ACC112 (cell line): ENCODE measurements at regions not wholly inside any gene's neighbourhood (a gene's known extent, or its start where the extent isn't known, plus 50 kb on each side); places are given as distances from the start of the nearest gene placed in this dataset.

Experiments used
- H2AFZ ChIP-seq: fragments of 200-600 bp; sonication (generic); one replicate; pipeline ENCODE4 v1.6.0; 2017; ENCODE audit warnings: antibody characterized with exemption, low read length; ENCODE audit not compliant: unreplicated experiment
- H3K27ac ChIP-seq: fragments of 200-600 bp; sonication (generic); 2 replicates; pipeline ENCODE4 v1.5.1; 2014; ENCODE audit warnings: low read depth, mild to moderate bottlenecking, antibody characterized with exemption, low read length, moderate library complexity
- H3K27me3 ChIP-seq: fragments of 200-600 bp; sonication (generic); 2 replicates; pipeline ENCODE4 v1.6.1; 2014; ENCODE audit warnings: mild to moderate bottlenecking, antibody characterized with exemption, low read length, moderate library complexity, mixed read lengths; ENCODE audit not compliant: insufficient read depth
- H3K36me3 ChIP-seq: fragments of 200-600 bp; sonication (generic); 2 replicates; pipeline ENCODE4 v1.6.1; 2016; ENCODE audit warnings: mild to moderate bottlenecking, antibody characterized with exemption, low read length, moderate library complexity, mixed read lengths; ENCODE audit not compliant: insufficient read depth
- H3K4me1 ChIP-seq: fragments of 200-600 bp; sonication (generic); one replicate; pipeline ENCODE4 v1.6.1; 2016; ENCODE audit warnings: low read length, mixed read lengths; ENCODE audit not compliant: insufficient read depth, unreplicated experiment, control insufficient read depth
- H3K4me3 ChIP-seq: fragments of 200-600 bp; sonication (generic); 2 replicates; pipeline ENCODE4 v1.5.1; 2014; ENCODE audit warnings: mild to moderate bottlenecking, low read depth, low read length
- H3K79me2 ChIP-seq: fragments of 200-600 bp; sonication (generic); one replicate; pipeline ENCODE4 v1.6.0; 2016; ENCODE audit warnings: low read length; ENCODE audit not compliant: control insufficient read depth, unreplicated experiment, insufficient read depth

DNA sequence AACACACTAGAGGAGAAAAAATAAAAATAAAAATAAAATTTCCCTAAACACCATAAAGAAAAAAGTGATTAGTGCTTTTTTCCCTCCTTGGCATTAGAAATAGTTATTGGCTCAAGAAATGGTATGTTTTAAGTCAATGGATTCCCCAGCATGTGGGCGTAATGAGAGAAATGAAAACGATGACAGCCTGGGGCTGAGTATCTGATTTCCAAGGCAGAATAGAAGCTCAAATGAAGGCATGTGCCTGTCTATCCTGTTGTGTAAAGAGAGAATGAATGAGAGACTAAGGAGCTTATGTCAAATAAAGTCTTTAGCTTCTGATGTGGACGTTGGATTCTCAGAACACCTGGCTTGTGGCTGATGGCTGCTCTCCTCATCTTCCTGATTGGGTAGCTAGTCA lies 1408.4 kb upstream of the TMEM132C start:
- H3K27me3 ChIP-seq = peaks cover 10% of the 10 kb centered on the region; the same call in 1 of the 2 replicates
- H3K4me1 ChIP-seq = no peaks in the 10 kb centered on the region
- no peak overlapping the region for H3K4me3 ChIP-seq
- no peaks in the 10 kb centered on the region for H3K36me3 ChIP-seq
- H3K79me2 ChIP-seq = no peaks in the 10 kb centered on the region
- no peak overlapping the region for H3K27ac ChIP-seq
- no peak overlapping the region for H2AFZ ChIP-seq

DNA sequence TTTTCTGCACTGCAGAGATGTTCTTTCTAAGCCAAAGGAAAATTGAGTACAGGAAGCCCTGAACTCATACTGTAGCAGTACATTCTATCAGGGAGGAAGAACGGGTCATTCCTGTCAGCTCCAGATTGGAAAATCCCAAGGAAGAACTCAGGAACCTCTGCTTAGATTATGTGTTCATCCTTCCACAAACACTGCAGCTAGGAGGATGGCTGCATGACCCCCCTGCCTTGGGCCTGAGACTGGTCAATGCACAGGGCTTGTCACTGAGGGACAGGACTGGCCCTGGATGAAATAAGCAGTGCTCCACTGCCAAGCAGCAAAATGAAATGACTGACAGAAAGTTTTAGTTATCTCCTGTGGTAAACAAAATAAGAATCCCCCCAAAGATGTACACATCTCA lies 1406.8 kb upstream of the TMEM132C start:
- no peak overlapping the region for H3K4me3 ChIP-seq
- H3K27ac ChIP-seq = no peak overlapping the region
- H3K4me1 ChIP-seq = no peaks in the 10 kb centered on the region
- no peaks in the 10 kb centered on the region for H3K36me3 ChIP-seq
- H3K79me2 ChIP-seq = no peaks in the 10 kb centered on the region
- H2AFZ ChIP-seq = no peak overlapping the region
- H3K27me3 ChIP-seq = peaks cover 12% of the 10 kb centered on the region; the same call in 1 of the 2 replicates

DNA sequence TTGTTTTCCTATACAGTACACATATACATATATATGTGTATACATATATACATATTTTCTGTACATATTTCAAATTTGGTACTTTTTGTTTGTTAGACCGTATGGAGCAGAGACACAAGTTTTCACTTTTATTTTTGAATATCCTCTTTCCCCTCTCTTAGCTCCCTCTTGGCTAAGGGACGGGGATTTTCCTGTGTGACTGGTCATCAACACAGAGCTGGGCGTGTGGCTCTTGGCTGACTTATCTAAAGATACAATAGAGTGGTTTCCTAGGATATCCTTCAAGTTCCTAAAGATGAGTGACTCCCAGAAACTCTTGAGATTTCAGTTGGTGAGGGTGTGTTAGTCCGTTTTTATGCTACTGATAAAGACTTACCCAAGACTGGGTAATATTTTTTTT lies 1404.5 kb upstream of the TMEM132C start:
- H3K27me3 ChIP-seq = peaks cover 10% of the 10 kb centered on the region; the same call in 1 of the 2 replicates
- no peak overlapping the region for H3K27ac ChIP-seq
- H3K36me3 ChIP-seq = no peaks in the 10 kb centered on the region
- no peaks in the 10 kb centered on the region for H3K79me2 ChIP-seq
- no peak overlapping the region for H2AFZ ChIP-seq
- no peaks in the 10 kb centered on the region for H3K4me1 ChIP-seq
- H3K4me3 ChIP-seq = no peak overlapping the region

DNA sequence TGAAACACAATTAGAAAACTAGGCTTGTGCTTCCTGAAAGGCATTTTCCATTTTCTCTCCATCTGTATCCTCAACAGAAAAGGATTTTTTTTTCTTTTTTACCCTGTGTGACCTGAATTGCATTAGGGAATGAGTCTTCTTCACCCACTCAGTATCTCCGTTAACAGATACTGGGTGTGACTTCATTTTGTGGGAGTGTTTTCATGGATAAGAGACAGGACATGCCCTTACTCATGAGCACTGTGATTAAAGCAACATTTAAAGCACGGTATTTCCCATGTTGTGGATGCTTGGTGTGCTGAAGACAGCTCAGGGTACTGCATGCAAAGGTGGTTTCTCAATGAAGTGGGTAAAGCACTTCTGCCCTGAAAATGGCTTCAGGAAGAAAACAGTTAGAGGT lies 1397.3 kb upstream of the TMEM132C start:
- no peak overlapping the region for H3K27ac ChIP-seq
- no peak overlapping the region for H3K4me3 ChIP-seq
- no peaks in the 10 kb centered on the region for H3K36me3 ChIP-seq
- H2AFZ ChIP-seq = no peak overlapping the region
- no peaks in the 10 kb centered on the region for H3K79me2 ChIP-seq
- no peaks in the 10 kb centered on the region for H3K4me1 ChIP-seq
- peaks cover 5% of the 10 kb centered on the region; the same call in 1 of the 2 replicates for H3K27me3 ChIP-seq

DNA sequence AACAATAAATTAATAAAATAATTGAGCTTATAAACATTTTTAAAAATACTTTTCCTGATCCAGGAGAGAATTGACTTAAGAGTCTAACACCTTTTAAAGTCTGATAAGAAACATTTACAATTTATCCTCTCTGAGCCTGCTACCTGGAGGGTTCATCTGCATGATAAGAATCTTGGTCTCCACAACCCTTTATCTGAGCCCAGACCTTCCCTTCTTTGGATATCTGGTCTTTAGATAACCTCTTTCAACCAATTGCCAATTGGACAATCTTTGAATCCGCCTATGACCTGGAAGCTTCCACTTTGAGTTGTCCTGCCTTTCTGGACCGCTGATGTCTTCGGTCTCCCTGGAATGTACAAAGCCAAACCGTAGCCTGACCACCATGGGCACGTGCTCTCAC lies 1393.3 kb upstream of the TMEM132C start:
- H3K27ac ChIP-seq = no peak overlapping the region
- H3K4me3 ChIP-seq = no peak overlapping the region
- no peaks in the 10 kb centered on the region for H3K36me3 ChIP-seq
- H2AFZ ChIP-seq = no peak overlapping the region
- H3K4me1 ChIP-seq = no peaks in the 10 kb centered on the region
- H3K27me3 ChIP-seq = no peaks in the 10 kb centered on the region
- H3K79me2 ChIP-seq = no peaks in the 10 kb centered on the region

DNA sequence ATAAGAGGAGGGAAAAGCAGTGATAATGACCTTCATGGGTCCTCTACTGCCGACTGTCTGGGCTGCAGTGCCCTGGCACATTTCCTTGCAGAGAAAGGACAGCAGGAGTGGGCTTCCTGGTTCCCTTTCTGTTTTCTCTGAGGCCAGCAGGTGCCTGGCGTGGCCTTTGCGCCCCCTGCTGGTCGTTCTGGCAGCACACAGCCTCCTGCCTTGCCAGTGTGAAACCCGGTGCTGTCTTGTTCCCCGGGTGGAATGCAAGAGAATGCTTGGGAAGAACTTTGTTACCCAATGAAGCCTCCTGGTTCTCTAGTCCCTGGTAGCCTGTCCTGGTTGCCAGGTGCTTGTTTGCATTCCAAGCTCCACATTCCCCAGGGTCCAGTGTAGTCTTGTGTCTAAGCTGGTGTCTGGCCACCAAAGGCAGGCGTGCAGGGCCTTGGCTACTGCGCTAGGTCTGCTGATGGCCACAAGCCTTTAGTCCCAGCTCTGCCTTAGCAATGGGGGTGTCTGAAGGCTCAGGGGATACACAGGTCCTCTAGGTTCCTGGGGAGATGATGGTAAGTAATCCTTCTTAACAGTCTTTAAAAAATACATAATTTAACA lies 1392.4 kb upstream of the TMEM132C start:
- no peak overlapping the region for H2AFZ ChIP-seq

DNA sequence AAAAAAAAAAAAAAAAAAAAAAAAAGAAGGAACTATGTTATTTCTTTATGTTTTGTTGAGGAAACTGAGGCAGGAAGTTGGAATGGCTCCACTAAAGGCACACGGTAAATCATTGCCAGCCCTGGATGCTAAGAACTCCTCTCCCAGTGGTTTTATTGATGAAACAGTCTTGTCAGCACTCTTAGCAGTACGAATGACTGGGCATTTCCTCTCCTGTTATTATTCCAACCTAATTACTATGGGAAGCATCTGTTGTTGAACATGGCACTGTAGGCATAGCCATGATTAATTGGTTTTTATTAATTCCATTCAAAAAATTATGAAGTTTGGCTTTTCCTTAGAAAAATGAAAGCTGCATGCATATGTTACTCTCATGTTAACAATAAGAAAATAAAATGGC lies 1387.1 kb upstream of the TMEM132C start:
- no peak overlapping the region for H3K27ac ChIP-seq
- no peaks in the 10 kb centered on the region for H3K36me3 ChIP-seq
- H2AFZ ChIP-seq = no peak overlapping the region
- H3K79me2 ChIP-seq = no peaks in the 10 kb centered on the region
- peaks cover 21% of the 10 kb centered on the region for H3K27me3 ChIP-seq
- no peaks in the 10 kb centered on the region for H3K4me1 ChIP-seq
- H3K4me3 ChIP-seq = no peak overlapping the region

More for the DNA sequence above, 1392.4 kb upstream of the TMEM132C start:
- Histone ChIP-seq H3K4me1 (no peaks in the 10 kb centered on the region), H3K4me3 (no peak overlapping the region), H3K36me3 (no peaks in the 10 kb centered on the region), H3K27ac (no peak overlapping the region), H3K27me3 (no peaks in the 10 kb centered on the region), H3K79me2 (no peaks in the 10 kb centered on the region)

DNA sequence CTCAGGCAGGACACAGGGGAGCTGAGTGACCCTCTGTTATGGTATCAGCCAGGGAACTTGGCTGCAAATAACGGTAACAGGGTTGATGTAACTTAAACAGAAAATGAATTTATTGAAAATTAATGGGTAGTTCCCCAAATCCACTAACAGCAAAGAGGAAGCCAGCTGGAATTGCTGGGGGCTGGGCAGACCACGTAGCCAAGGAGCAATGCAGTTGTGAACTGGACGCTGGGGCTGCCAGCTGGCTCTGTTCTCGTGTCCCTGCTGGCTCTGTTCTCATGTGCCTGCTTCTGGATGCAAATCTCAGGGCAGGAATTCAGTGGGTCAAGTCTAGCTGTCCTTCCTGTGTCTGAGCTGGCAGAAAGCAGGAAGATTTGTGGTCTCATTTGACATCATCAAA lies 1383.3 kb upstream of the TMEM132C start:
- H3K27me3 ChIP-seq = peaks cover 54% of the 10 kb centered on the region
- H3K4me1 ChIP-seq = no peaks in the 10 kb centered on the region
- no peak overlapping the region for H3K4me3 ChIP-seq
- H3K36me3 ChIP-seq = no peaks in the 10 kb centered on the region
- H2AFZ ChIP-seq = no peak overlapping the region
- H3K79me2 ChIP-seq = no peaks in the 10 kb centered on the region
- no peak overlapping the region for H3K27ac ChIP-seq

DNA sequence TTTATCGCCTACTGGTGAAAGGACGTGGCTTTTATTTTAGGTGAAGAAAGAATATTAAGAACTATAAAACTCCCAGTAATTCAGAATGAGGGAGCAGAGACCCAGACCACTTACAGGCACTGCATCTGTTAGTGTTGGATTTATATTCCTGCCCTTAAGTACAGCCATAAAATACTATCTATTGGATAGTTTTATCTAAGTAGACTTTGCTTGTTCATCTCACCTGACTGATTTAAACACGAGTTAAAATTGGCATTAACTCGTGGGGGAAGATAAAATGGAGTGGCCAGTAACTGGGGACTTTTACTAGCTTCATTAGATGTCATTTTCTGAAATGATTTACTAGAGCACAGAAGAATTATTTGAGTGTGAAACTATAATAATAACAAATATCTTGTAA lies 1377.5 kb upstream of the TMEM132C start:
- peaks cover 50% of the 10 kb centered on the region for H3K27me3 ChIP-seq
- no peaks in the 10 kb centered on the region for H3K36me3 ChIP-seq
- H3K4me3 ChIP-seq = no peak overlapping the region
- no peak overlapping the region for H3K27ac ChIP-seq
- H3K79me2 ChIP-seq = no peaks in the 10 kb centered on the region
- H2AFZ ChIP-seq = no peak overlapping the region
- no peaks in the 10 kb centered on the region for H3K4me1 ChIP-seq

DNA sequence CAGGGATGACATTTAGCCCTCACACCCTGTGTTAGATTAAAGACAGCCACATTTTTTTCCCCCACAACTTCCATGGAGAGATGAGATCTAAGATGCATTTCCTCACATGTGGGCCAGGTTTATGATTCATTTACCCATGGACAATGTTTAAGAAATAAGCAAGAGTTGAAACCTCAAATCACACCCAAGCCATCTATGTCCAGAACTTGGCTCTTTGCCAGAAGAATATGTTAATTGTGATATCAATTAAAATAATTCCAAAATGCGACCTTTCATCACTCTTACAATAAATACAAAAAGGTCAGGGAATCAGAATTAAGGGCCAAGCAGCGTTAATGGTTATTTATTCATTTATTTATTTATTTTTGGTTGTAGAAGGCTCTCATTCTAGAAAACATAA lies 1376.9 kb upstream of the TMEM132C start:
- H3K4me3 ChIP-seq = no peak overlapping the region
- H3K27ac ChIP-seq = no peak overlapping the region
- H3K27me3 ChIP-seq = peaks cover 45% of the 10 kb centered on the region
- H3K4me1 ChIP-seq = no peaks in the 10 kb centered on the region
- no peaks in the 10 kb centered on the region for H3K79me2 ChIP-seq
- H2AFZ ChIP-seq = no peak overlapping the region
- H3K36me3 ChIP-seq = no peaks in the 10 kb centered on the region

DNA sequence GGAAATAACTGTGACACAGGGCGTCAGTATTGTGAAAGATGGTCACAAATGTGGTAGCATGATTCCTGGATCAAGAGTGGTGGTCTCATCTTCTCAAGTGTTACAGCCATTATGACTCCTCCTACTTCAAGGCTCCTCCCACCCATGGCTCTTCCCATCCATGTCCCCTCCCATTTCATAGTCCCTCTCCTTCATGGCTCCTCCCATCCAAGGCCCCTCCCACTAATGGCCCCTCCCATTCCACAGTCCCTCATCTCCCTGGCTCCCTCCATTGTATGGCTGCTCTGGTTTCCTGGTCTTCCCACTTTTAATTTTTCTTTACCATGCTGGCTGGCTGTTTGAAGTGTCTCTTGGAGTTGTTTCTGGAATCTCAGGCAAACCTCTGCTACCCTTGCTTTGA lies 1375.2 kb upstream of the TMEM132C start:
- peaks cover 32% of the 10 kb centered on the region for H3K27me3 ChIP-seq
- H3K4me1 ChIP-seq = no peaks in the 10 kb centered on the region
- H3K4me3 ChIP-seq = no peak overlapping the region
- H2AFZ ChIP-seq = no peak overlapping the region
- no peaks in the 10 kb centered on the region for H3K79me2 ChIP-seq
- H3K27ac ChIP-seq = no peak overlapping the region
- H3K36me3 ChIP-seq = no peaks in the 10 kb centered on the region
